GM18498 (cell line): ENCODE measurements at regions not wholly inside any gene's neighbourhood (a gene's known extent, or its start where the extent isn't known, plus 50 kb on each side); places are given as distances from the start of the nearest gene placed in this dataset.

Source experiments
- ATAC-seq: cut with Tn5 transposase; IDR thresholded peaks from one replicate; pipeline ENCODE4 v1.9.1; 2021; ENCODE audit warnings: mild to moderate bottlenecking, moderate library complexity; ENCODE audit not compliant: unreplicated experiment

- ATAC-seq: no peak
Observed at GRCh38 chr13:88526853-88527215, 855.7 kb downstream of the SLITRK5 start.

- ATAC-seq: no peak
Observed at GRCh38 chr13:88541994-88542393, 870.8 kb downstream of the SLITRK5 start.

GRCh38 chr13:88544836-88545235, 873.7 kb downstream of the SLITRK5 start:
- ATAC-seq: no peak

GRCh38 chr13:88552966-88553365, 881.8 kb downstream of the SLITRK5 start:
- ATAC-seq: no peak

- ATAC-seq: no peak
Observed at GRCh38 chr13:88565566-88565965, 894.4 kb downstream of the SLITRK5 start.

- no peak for ATAC-seq
Observed at GRCh38 chr13:88585861-88586260, 914.7 kb downstream of the SLITRK5 start.

- ATAC-seq: no peak
Observed at GRCh38 chr13:88586263-88586662, 915.1 kb downstream of the SLITRK5 start.

GRCh38 chr13:88590574-88590973, 919.4 kb downstream of the SLITRK5 start:
- no peak for ATAC-seq

GRCh38 chr13:88592105-88592504, 920.9 kb downstream of the SLITRK5 start:
- no peak for ATAC-seq

GRCh38 chr13:88601949-88602348, 930.8 kb downstream of the SLITRK5 start:
- ATAC-seq: no peak

GRCh38 chr13:88602786-88603777, 931.9 kb downstream of the SLITRK5 start:
- no peak for ATAC-seq

- ATAC-seq: no peak
Observed at GRCh38 chr13:88617176-88617575, 946.0 kb downstream of the SLITRK5 start.

GRCh38 chr13:88622362-88622973, 951.3 kb downstream of the SLITRK5 start:
- no peak for ATAC-seq

GRCh38 chr13:88623150-88623549, 952.0 kb downstream of the SLITRK5 start:
- ATAC-seq: no peak

- ATAC-seq: no peak
Observed at GRCh38 chr13:88627071-88627470, 955.9 kb downstream of the SLITRK5 start.

- ATAC-seq: no peak
Observed at GRCh38 chr13:88628882-88629281, 957.7 kb downstream of the SLITRK5 start.

- no peak for ATAC-seq
Observed at GRCh38 chr13:88637935-88638334, 966.8 kb downstream of the SLITRK5 start.

GRCh38 chr13:88643233-88643632, 972.1 kb downstream of the SLITRK5 start:
- no peak for ATAC-seq

GRCh38 chr13:88648598-88649373, 977.6 kb downstream of the SLITRK5 start:
- no peak for ATAC-seq

GRCh38 chr13:88649855-88650254, 978.7 kb downstream of the SLITRK5 start:
- no peak for ATAC-seq

GRCh38 chr13:88651531-88651930, 980.4 kb downstream of the SLITRK5 start:
- ATAC-seq: peak; percentile 66
